HUES64 (cell line): ENCODE measurements at regions not wholly inside any gene's neighbourhood (a gene's known extent, or its start where the extent isn't known, plus 50 kb on each side); places are given as distances from the start of the nearest gene placed in this dataset.
"Not testable (repeated sequence)": the region's sequence is repeated elsewhere in the genome, so short reads cannot be mapped to it uniquely, and the experiment has no call there.

Experiments used
- H3K27ac ChIP-seq: 2 replicates; pipeline ENCODE4 v1.7.0; 2013; ENCODE audit warnings: low read depth, low read length, inconsistent platforms
- H3K27me3 ChIP-seq: 2 replicates; pipeline ENCODE4 v1.6.1; 2013; ENCODE audit warnings: mild to moderate bottlenecking, low read length; ENCODE audit not compliant: insufficient read depth
- H3K36me3 ChIP-seq: 2 replicates; pipeline ENCODE4 v1.6.1; 2013; ENCODE audit warnings: mild to moderate bottlenecking, low read length; ENCODE audit not compliant: insufficient read depth
- H3K4me1 ChIP-seq: 2 replicates; pipeline ENCODE4 v1.6.1; 2013; ENCODE audit warnings: mild to moderate bottlenecking, low read length, moderate library complexity; ENCODE audit not compliant: insufficient read depth
- H3K4me3 ChIP-seq: 2 replicates; pipeline ENCODE4 v1.5.1; 2013; ENCODE audit warnings: mild to moderate bottlenecking, low read length, moderate library complexity
- H3K9ac ChIP-seq: 2 replicates; pipeline ENCODE4 v1.6.1; 2013; ENCODE audit warnings: mild to moderate bottlenecking, low read depth, low read length
- H3K9me3 ChIP-seq: 2 replicates; pipeline ENCODE4 v1.6.1; 2013; ENCODE audit warnings: low read depth, low read length; ENCODE audit not compliant: insufficient read depth
- WGBS: fragments of 150-250, 120-280 bp; methylation state at CpG from one replicate; pipeline ENCODE4 v1.1.7; 2013; ENCODE audit warnings: missing lambda C conversion rate; 5-methylcytosine and 5-hydroxymethylcytosine counted together

DNA sequence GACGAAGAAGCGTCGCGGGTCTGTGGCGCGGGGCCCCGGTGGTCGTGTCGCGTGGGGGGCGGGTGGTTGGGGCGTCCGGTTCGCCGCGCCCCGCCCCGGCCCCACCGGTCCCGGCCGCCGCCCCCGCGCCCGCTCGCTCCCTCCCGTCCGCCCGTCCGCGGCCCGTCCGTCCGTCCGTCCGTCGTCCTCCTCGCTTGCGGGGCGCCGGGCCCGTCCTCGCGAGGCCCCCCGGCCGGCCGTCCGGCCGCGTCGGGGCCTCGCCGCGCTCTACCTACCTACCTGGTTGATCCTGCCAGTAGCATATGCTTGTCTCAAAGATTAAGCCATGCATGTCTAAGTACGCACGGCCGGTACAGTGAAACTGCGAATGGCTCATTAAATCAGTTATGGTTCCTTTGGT lies 1533.5 kb upstream of the TPTE start:
- not testable (repeated sequence) for H3K4me3 ChIP-seq, H3K4me1 ChIP-seq, H3K27ac ChIP-seq, H3K36me3 ChIP-seq, H3K9ac ChIP-seq, H3K27me3 ChIP-seq
- WGBS: no CpG with 5 or more reads among the region's 58 CpGs
- H3K9me3 ChIP-seq: peaks cover 44% of the 10 kb centered on the region

DNA sequence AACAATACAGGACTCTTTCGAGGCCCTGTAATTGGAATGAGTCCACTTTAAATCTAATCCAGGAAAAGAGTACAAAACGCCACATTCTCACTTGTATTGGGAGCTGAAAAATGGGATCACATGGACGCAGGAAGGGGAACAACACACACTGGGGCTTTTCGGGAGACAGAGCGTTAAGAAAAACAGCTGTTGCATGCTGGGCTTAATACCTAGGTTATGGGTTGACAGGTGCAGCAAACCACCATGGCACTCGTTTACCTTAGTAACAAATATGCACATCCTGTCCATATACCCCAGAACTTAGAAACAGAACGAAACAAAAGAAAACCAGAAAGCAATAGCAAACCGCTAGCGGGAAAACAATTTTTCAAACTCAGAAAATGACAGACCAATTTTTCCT lies 1532.7 kb upstream of the TPTE start:
- H3K27me3 ChIP-seq: no peaks in the 10 kb centered on the region
- no peaks in the 10 kb centered on the region for H3K36me3 ChIP-seq
- 84% methylated on average over 9 of the region's 9 CpGs for WGBS
- H3K9ac ChIP-seq: no peak overlapping the region
- H3K9me3 ChIP-seq: peaks cover 52% of the 10 kb centered on the region
- H3K4me1 ChIP-seq: no peaks in the 10 kb centered on the region
- H3K27ac ChIP-seq: no peak overlapping the region
- no peak overlapping the region for H3K4me3 ChIP-seq

DNA sequence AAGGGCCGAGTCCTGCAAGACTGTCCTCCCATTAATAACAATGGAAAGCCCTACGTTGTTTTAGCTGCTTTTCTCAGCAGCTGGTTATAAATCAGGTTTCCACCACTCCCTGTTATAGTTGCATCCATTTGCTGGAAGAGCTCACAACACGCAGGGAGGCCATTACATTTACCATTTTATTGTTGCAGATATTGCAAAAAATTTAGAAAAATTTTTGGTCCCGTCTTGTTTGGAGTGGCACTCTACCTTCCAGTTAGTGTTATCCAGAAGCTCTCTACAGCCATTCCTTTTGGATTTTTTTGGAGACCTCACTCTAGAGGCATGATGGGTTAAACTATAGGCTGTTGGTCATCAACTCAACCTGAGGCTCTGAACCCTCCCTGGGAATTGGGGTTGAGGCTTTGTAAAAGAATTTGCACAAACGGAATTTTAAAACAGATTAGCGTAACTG lies 1532.1 kb upstream of the TPTE start:
- H3K36me3 ChIP-seq: no peaks in the 10 kb centered on the region
- 0 out of 2 replicates have a peak overlapping the region, but pooled peaks have one; percentile 0 for H3K4me3 ChIP-seq
- no peaks in the 10 kb centered on the region for H3K27me3 ChIP-seq
- WGBS: 68% methylated on average over 6 of the region's 6 CpGs
- H3K27ac ChIP-seq: no peak overlapping the region
- H3K4me1 ChIP-seq: no peaks in the 10 kb centered on the region
- H3K9me3 ChIP-seq: peaks cover 58% of the 10 kb centered on the region
- no peak overlapping the region for H3K9ac ChIP-seq

DNA sequence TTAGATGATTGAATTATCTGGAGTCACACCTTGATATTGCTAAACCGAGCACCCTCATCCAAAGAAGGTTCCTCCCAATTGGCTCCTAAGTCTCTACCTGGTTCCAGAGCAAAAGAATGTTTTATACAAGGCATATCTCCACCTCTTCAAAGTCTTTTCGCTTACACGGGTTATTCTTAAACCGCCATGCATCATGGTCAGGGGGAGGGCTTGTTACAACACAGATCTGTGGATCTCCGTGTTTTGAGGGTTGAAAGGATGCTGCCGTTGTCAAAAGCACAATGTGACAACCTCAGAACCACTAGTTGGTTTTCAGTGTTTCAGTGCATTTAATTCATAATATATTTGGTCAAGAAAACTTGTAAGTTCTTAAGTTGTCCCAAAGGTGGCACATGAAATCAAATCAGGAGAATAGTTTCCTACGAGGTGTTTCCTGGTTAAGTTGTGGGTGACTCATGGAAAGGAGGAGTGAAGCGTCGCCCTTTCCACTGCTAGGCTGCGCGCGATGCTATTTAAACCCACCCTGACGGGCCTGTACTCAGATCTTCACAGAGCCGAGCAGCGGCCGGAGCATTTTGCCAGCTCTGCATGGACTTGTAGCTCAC lies 1531.6 kb upstream of the TPTE start:
- Histone ChIP-seq H3K27ac (no peak overlapping the region), H3K9ac (no peak overlapping the region), H3K4me1 (no peaks in the 10 kb centered on the region), H3K27me3 (no peaks in the 10 kb centered on the region), H3K9me3 (peaks cover 64% of the 10 kb centered on the region), H3K36me3 (no peaks in the 10 kb centered on the region), H3K4me3 (peak overlapping the region; percentile 0; the same call in 1 of the 2 replicates)
- WGBS: 73% methylated on average over 16 of the region's 16 CpGs

DNA sequence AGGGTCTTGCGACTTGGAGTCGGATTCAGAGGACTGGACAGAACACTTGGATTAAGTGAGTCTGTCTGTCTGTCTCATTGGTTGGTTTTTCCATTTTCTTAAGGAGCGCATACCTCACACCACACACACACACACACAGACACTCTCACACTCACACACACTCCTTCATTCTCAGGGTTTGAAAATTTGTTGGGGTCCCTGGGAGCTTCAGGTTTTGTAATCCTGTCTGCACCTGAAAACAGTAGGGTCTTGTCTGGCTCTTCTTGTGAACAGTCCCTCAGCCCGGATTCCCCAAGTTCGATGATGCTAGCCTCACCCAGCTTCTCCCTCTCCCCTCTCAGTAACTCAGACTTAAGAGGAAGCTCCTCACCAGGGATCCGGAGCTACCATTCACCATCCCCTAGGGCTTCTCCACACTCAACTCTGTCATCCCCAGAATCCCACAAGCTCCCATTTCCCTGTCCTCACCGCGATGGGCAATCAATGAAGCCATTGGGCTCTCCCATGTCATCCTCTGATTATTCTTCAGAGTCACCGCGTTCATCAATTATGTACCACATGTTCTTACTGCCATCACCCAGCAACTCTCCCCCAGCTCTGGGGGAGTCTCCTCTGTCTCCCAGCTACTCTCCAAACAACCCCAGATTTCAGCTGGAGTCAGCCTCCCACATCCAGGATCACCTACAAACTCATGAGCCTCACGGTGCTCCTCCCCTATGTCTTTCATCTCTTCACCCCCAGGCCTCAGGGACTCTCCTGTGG lies 1530.9 kb upstream of the TPTE start:
- peaks cover 71% of the 10 kb centered on the region for H3K9me3 ChIP-seq
- H3K4me1 ChIP-seq: no peaks in the 10 kb centered on the region
- no peak overlapping the region for H3K9ac ChIP-seq
- no peaks in the 10 kb centered on the region for H3K27me3 ChIP-seq
- no peak overlapping the region; the same call in 1 of the 2 replicates for H3K4me3 ChIP-seq
- no peaks in the 10 kb centered on the region for H3K36me3 ChIP-seq
- no peak overlapping the region for H3K27ac ChIP-seq
- WGBS: 71% methylated on average over 11 of the region's 11 CpGs

DNA sequence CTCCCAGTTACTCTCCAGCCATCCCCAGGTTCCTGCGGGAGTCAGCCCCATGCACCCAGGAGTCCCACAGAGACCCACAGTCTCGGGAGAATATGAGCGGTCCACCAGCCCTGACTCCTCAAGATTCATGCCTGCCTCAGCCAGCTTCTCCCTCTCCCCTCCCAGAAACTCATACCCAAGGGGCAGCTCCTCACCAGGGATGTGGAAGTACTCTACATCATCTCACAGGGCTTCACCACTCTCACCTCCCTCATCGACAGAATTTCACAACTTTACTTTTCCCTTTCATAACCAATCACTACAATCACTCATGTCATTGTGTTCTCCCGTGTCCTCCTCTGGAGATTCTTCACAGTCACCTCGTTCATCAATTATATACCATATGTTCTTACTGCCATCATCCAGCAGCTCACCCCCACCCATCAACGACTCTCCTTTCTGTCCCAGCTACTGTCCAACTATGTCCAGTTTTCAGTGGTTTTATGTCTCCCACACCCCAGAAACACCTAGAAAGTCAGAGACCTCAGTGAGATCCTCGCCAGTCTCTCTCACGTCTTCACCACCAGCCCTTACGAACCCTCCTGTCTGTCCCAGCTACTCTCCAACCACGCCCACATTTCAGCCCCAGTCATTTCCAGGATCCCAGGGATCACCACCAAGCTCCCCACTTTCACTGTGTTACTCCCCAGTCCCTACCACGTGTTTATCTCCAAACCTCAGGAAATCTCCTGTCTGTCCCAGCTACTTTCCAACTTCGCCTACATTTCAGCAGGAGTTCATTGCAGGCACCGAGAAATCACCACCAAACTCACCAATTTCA lies 1530.1 kb upstream of the TPTE start:
- no peaks in the 10 kb centered on the region for H3K4me1 ChIP-seq
- WGBS: 63% methylated on average over 14 of the region's 14 CpGs
- no peaks in the 10 kb centered on the region for H3K27me3 ChIP-seq
- H3K4me3 ChIP-seq: no peak overlapping the region
- no peak overlapping the region for H3K9ac ChIP-seq
- H3K9me3 ChIP-seq: peaks cover 78% of the 10 kb centered on the region
- no peaks in the 10 kb centered on the region for H3K36me3 ChIP-seq
- no peak overlapping the region for H3K27ac ChIP-seq

DNA sequence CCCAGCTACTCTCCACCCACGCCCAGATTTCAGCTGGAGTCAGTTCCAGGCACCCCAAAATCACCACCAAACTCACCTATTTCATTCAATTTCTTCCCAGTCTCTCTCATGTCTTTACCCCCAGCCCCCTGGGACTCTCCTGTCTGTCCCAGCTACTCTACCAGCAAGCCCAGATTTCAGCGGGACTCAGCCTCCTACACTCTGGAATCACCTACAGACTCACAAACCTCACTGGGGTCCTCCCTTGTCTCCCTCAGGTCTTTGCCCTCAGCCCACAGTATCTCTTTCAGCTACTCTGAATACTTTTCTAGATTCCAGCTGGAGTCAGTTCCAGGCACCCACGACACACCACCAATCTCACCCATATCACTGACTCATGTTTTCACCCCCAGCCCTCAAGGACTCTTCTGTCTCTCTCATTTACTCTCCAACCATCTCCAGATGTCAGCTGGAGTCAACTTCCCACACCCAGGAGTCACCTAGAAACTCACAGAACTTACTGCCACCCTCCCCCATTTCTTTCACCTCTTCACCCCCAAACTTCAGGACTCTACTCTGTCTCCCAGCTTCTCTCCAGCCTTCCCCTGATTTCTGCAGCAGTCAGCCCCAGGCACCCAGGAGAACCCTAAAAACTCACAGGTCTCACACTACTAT lies 1529.3 kb upstream of the TPTE start:
- H3K9me3 ChIP-seq: peaks cover 86% of the 10 kb centered on the region
- H3K27me3 ChIP-seq: no peaks in the 10 kb centered on the region
- H3K4me3 ChIP-seq: peak overlapping the region; percentile 5; the same call in 1 of the 2 replicates
- H3K4me1 ChIP-seq: no peaks in the 10 kb centered on the region
- WGBS: 52% methylated on average over 3 of the region's 3 CpGs
- no peak overlapping the region for H3K27ac ChIP-seq
- no peaks in the 10 kb centered on the region for H3K36me3 ChIP-seq
- H3K9ac ChIP-seq: no peak overlapping the region

DNA sequence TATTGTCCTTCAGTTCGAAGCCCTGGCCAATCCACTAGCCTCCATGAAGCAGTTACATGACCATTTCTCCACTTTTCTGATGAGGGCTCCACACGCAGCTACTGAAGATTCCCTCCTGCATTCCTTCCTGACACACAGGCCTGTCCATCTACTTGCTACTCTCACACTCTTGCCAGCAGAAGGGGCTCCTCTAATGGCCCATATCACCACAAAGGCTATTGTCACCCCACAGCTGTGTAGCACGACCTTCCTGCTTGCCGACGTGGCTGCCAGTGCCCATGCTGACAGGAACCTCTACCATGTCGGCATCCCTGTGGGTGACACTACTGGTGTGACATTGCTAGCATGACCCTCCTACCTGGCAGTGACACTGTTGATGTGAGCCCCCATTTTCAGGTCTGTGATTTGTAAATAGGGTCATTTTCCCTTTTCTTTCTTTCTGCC lies 1528.6 kb upstream of the TPTE start:
- Histone ChIP-seq H3K4me1 (no peaks in the 10 kb centered on the region), H3K27me3 (no peaks in the 10 kb centered on the region), H3K9me3 (peaks cover 93% of the 10 kb centered on the region), H3K36me3 (no peaks in the 10 kb centered on the region), H3K27ac (no peak overlapping the region), H3K9ac (no peak overlapping the region), H3K4me3 (0 out of 2 replicates have a peak overlapping the region, but pooled peaks have one; percentile 0)
- WGBS: 60% methylated on average over 6 of the region's 6 CpGs

DNA sequence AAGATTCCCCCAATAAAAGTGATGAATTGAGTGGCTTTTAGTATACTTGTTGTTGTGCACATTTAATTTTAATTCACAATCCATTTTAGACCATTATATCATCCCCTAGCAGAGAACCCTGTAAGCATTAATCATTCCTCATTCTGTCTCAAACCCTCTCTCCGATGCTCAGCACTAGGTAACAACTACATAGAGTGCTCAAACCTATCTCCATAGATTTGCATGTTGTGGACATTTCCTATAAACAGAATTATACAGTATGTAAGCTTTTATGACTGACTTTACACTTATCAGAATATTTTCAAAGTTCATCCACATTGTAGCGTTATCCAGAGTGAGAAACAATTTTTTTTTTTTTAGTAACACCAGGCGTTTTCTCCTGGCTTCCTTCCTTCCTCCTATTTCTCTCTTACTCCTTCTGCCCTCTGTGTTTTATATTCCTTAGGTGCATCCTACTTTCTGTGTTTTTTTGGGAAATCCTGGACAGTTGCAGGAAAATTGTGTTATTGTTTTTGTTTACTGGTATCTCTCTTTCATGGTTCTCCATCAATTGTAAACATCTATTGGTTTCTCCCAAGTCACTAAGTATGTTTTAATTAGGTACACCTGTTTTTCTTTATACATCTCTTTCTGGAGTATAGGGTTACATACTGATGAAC lies 1528.0 kb upstream of the TPTE start:
- peaks cover 100% of the 10 kb centered on the region for H3K9me3 ChIP-seq
- WGBS: 54% methylated on average over 3 of the region's 3 CpGs

DNA sequence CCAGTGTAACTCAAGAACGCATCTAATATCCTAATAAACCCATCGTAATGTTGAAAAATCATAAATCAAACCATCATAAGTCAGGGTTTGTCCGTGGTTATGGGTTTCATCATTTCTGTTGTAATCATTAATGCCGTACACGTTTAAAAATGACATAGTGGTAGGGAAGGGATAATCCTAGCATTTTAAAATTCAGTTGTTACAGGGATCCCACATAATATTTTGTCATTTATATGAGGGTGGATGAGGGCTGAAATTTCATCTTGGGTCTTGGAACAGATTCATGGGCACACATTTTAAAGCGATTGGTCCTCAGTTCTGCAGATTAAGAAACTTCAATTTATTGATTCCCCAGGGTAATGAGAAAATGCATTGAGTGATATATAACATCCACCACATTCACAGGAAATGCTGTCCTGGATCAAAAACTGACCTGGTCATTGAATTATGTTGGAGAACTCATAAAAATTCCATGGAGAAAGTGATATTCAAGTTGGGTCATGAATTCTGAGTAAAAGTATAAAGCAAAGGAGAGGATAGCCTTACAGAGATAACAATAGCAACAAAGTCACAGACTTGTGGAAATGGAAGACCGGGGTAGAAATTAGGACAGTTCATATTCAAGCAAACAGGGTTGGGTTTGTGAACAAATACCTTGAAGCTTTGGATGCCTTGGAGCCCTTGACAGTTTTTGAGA lies 1527.3 kb upstream of the TPTE start:
- H3K9me3 ChIP-seq: peaks cover 100% of the 10 kb centered on the region
- H3K4me3 ChIP-seq: no peak overlapping the region
- no peak overlapping the region for H3K9ac ChIP-seq
- no peaks in the 10 kb centered on the region for H3K27me3 ChIP-seq
- WGBS: 60% methylated on average over 7 of the region's 7 CpGs
- H3K27ac ChIP-seq: no peak overlapping the region
- H3K4me1 ChIP-seq: no peaks in the 10 kb centered on the region
- H3K36me3 ChIP-seq: no peaks in the 10 kb centered on the region

More for the DNA sequence above, 1528.0 kb upstream of the TPTE start:
- no peaks in the 10 kb centered on the region for H3K4me1 ChIP-seq
- H3K9ac ChIP-seq: no peak overlapping the region
- H3K27ac ChIP-seq: no peak overlapping the region
- 0 out of 2 replicates have a peak overlapping the region, but pooled peaks have one; percentile 0 for H3K4me3 ChIP-seq
- H3K36me3 ChIP-seq: no peaks in the 10 kb centered on the region
- no peaks in the 10 kb centered on the region for H3K27me3 ChIP-seq
